UCSD-AML1 (cell line): ENCODE measurements at regions not wholly inside any gene's neighbourhood (a gene's known extent, or its start where the extent isn't known, plus 50 kb on each side); places are given as distances from the start of the nearest gene placed in this dataset.
A peak's percentile ranks its signal among the peaks of the same experiment; 100 is the strongest.
"Not testable (repeated sequence)": the region's sequence is repeated elsewhere in the genome, so short reads cannot be mapped to it uniquely, and the experiment has no call there.

Experiments used
- DNase-seq: peaks from one replicate; lab custom pipeline; 2025; ENCODE audit not compliant: unreplicated experiment; lab: John Stamatoyannopoulos, UW

DNA sequence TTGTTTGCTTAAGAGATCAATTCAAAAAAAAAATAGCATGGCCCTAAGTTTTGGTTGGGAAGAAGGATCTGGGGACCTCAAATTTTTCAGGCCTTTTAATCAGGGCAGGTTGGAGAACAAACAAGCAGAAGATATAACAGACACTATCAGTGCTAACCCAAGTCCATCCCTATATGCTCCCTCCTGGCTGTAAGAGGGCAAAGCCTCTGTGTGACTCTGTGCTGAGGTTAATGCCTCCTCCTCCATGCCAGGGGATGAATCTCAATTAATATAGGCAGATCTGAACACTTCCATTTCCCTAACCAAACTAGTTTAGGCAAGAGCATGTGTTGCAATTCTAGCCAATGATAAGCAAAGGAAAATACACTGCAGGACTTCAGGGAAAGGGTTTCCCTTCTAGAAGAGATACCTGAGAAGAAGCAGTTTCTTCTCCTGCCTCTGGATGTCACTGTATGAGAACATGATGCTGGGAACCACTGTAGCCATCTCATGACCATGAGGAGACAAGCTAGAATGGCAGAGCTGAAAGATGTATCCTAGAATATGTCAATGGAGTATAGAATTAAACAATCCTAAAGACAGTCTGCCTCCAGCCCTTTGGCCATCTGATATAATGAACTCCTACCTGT is 76.0 kb downstream of the CHD9NB start:
- no peak for DNase-seq

- no peak for DNase-seq
Measured at GRCh38 chr16:52967744-52968143, 85.0 kb downstream of the CHD9NB start.

GRCh38 chr16:52964290-52964689 is 88.4 kb downstream of the CHD9NB start:
- no peak for DNase-seq

DNA sequence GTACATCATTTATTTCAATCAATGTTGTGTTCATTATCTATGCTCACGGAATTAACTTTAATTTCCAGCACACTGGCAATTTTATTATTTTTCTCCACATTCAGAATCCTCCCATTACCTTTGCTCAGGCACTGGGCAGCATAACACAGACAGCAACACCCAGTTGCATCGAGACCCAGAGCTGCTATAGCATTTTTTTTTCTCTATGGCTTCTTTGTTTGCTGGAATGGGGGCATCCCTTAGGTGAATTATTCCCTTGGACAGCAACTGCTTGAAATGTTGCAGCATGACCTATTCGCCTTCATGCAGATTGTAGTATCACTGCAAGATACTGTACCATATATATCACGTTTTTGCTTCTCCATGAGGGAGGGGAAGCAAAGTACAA is 88.8 kb downstream of the CHD9NB start:
- no peak for DNase-seq

DNA sequence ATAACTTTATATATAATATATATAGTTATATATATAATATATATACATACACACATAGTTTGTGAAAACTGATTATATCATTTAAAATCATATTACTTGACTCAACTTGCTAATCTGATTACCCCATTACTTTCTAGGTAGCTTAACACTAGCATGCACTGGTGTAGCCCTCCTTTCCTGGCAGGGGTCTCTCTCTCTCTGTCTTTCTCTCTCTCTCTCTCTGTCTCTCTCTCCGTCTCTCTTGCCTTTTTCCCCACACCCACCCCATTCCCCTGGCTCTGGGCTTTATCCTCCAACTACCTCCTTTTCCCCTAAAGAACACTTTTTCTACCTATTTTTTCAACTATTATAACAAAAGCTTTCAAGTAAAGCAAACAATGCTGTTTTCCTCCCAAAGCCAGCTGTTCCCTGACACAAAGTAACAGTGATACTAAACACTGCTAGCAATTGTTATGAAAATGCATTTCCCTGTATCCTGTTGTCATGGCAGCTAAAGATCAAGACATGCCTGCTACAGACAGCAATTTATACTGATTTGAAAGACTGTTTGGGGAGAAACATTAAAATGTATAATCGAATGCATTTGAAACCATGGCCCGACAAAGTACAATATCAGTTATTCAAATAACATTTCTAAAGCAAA is 89.4 kb downstream of the CHD9NB start:
- DNase-seq, result no peak

DNA sequence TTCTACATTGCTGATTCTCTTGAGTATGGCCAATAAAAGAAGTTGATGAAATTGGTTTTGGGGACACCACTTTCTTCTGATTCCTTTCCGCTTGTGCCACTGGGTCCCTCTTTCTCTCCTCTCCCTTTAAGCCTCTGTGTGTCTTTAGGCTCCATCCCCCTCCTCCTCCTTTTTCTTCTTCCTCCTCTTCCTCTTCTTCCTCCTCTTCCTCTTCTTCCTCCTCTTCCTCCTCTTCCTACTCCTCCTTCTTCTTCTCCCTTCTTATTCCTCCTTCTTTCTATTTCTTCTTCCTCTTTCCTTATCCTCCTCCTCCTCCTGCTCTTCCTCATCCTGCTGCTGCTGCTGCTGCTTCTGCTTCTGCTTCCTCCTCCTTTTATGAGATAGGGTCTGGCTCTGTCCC is 93.7 kb downstream of the CHD9NB start:
- no peak for DNase-seq

DNA sequence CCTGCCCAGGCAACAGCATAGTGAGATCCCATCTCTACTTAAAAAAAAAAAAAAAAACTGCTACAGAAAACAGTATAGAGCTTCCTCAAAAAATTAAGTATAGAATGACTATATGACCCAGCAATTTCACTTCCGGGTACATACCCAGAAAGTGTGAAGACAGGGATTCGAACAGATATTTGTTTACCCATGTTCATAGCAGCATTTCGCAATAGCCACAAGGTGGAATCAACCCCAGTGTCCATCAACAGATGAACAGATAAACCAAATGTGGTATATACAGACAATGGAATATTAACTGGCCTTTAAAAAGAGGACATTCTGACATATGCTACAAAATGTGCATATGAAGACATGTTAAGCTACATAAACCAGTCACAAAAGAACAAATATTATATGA is 95.5 kb downstream of the CHD9NB start:
- no peak for DNase-seq

GRCh38 chr16:52956044-52956443 is 96.7 kb downstream of the CHD9NB start:
- no peak for DNase-seq

DNA sequence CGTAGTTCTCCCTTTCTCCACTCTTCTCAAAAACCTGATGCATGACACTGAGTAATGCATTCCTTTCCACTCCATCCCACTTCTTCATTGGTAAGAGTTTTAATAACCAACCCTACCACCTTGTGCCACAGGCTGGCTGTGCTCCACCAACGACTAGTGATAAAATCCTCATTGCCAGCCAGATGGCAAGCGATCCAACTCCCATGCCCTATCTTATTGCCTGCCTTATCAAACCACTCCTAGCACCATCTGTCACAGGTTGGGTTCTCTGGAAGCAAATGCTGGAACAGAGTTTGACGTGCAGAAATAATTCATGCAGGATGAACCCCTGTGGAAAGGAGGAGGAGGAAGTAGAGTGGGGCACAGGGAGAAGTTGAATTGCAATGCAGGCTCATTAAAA is 99.5 kb downstream of the CHD9NB start:
- no peak for DNase-seq

GRCh38 chr16:52948946-52949345 is 103.8 kb downstream of the CHD9NB start:
- DNase-seq, result no peak

DNA sequence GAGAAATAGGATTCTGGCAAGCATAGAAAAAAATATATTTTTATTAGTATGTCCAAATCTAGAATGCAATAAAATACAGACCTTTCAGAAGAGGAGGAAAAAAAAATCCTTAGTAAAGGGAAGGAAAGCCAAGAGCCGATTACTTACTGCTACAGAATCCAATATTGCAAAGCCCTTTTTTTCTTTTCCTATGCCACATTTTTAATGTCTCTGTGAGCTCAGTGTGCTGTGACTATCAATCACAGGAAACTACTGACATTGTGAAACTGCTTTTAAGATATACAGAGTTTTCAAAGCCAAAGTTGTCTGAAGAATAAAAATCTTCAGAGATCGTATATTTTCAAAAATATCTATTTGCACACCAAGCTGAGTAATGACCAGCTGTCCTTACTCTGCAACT is 120.4 kb downstream of the CHD9NB start:
- no peak for DNase-seq

- no peak for DNase-seq
Measured at GRCh38 chr16:52929478-52930400, 123.0 kb downstream of the CHD9NB start.

GRCh38 chr16:52928955-52929354 is 123.7 kb downstream of the CHD9NB start:
- DNase-seq, result no peak

DNA sequence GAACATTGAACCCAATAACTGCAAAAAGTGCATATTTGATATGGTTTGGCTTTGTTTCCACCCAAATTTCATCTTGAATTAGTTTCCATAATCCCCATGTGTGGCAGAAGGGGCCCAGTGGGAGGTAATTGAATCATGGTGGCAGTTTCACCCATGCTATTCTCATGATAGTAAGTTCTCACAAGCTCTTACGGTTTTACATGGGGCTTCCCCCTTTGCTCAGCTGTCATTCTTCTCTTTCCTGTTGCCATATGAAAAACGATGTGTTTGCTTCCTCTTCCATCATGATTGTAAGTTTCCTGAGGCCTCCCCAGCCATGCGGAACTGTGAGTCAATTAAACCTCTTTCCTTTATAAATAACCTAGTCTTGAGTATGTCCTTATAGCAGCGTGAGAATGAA is 127.6 kb downstream of the CHD9NB start:
- DNase-seq, result no peak

- DNase-seq, result no peak
Measured at GRCh38 chr16:52924162-52924561, 128.5 kb downstream of the CHD9NB start.

- DNase-seq, result no peak
Measured at GRCh38 chr16:52921104-52921503, 131.6 kb downstream of the CHD9NB start.

DNA sequence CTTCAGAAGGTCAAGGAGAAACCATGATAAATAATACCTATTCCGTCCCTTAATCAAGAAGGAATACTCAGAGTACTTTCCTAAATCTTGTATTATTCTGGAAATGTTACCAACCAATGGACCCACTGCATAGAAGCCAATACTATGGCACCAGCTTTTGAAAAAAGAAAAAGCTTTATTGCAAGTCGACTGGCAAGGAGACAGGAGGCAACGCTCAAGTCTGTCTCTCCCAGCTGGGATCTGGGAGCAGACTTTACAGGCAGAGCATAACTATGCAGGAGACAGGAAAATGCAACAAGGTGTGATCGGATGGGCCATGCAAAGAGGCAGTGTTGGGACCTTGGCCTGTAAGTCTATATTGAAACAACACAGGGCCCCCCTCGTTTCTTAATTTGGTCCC is 132.4 kb downstream of the CHD9NB start:
- DNase-seq, result no peak

DNA sequence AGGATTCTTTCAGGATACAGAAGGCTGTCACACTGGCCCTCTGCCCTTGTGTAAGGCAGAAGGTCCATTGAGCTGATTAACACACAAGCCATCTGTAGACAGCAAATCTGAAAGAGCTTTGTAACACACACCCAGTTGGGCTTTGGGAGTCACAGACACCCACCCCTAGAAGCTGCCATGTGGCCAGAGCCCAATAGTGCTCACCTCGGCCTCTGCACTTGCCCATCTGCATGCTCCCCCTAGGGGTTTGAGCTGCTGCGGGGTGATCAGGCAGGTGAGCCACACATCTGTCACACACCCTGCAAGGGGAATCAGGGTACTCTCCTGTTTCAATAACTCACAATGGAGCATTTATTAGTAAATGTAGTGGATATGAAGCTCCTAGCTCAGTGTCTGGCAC is 138.3 kb downstream of the CHD9NB start:
- DNase-seq, result no peak

DNA sequence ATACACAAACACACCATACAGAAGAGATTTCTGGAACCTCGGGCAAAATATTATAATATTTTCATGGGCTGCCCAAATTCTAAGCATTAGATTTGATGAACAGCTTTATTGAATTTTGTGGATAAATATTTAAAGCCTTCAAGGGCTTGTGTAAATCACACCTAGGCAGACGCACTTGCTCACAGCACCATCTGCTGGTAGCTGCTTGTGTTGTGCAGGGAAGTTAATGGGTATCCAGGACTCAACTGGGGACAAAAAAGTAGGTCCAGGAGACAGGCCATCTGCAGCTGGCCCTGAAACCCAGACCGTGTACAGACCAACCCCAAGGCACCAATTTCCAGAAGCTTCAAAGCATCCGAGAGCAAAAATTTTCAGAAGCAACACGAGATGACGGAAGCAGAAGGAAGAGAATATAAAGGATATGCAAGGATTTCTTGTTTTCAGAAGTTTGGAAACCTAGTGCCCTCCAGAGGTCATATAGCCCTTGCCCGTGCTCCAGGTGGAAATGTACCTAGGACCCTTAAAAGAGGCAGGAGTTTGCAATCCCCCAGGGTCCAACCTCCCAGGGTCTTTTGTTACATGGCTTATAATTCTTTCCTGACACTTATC is 140.0 kb downstream of the CHD9NB start:
- peak; percentile 31 for DNase-seq

GRCh38 chr16:52908057-52908456 is 144.6 kb downstream of the CHD9NB start:
- not testable (repeated sequence) for DNase-seq

GRCh38 chr16:52906281-52906680 is 146.4 kb downstream of the CHD9NB start:
- no peak for DNase-seq
